Stimulated activated CD8-positive, alpha-beta memory T cell treated with anti-CD3 and anti-CD28 coated beads, Interleukin-15, amount 100 ng/mL, for 4 hours (primary cell): ENCODE measurements at regions not wholly inside any gene's neighbourhood (a gene's known extent, or its start where the extent isn't known, plus 50 kb on each side); places are given as distances from the start of the nearest gene placed in this dataset.

ENCODE experiments used
- DNase-seq, 2 donors: peaks; one replicate each; pipeline ENCODE4 v3.0.0-alpha.2; 2020; ENCODE audit warnings: low read depth in 2 of 2

DNA sequence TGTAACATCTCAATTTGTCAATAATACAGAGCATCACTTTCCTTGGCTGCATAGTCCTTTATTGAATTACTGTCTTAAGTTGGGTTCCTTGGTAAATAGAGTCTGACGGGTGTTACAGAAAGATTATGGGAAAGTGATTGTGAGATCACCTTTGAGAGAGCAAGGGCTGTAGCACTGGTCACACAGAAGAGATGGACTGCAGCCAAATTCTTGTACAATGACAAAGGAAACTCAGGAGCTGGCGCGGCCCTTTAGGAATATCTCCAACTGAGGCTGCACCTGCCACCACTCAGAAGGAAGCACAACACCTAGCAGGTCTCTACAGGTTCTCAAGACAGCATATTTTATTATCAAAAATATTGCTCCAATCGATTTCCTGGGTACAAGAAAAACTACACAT is 350.0 kb upstream of the ISL1 start:
- DNase-seq, result no peak

DNA sequence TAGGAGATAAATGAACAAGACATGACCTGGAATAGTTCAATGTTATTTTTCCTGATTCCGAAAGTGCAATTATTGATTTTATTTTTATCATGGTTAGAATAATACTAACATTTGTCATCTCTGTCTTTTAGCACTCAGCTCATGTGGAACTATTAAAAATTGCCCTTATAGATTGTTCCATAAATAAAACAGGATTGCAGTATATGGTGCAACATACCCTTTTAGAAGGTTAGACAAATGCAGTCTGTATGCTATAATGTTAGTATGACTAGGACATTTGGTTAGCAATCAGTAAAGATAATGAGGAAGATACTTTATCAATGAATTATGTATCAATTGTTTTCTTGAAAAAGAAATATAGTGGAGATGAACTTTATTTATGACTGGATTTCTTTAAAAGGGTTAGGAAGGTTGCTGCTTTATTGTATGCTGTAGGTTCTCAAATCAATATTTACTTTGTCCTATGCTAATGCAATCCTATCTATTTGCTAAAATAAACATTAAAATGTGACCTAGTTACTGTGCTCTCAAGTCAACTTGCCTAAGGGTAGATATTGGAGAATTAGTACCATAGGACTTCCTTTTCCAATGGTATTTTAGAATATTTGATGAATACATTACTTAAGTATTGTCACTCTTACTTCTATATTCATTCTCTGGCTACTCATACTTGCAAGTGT is 348.9 kb upstream of the ISL1 start:
- DNase-seq, result no peak

DNA sequence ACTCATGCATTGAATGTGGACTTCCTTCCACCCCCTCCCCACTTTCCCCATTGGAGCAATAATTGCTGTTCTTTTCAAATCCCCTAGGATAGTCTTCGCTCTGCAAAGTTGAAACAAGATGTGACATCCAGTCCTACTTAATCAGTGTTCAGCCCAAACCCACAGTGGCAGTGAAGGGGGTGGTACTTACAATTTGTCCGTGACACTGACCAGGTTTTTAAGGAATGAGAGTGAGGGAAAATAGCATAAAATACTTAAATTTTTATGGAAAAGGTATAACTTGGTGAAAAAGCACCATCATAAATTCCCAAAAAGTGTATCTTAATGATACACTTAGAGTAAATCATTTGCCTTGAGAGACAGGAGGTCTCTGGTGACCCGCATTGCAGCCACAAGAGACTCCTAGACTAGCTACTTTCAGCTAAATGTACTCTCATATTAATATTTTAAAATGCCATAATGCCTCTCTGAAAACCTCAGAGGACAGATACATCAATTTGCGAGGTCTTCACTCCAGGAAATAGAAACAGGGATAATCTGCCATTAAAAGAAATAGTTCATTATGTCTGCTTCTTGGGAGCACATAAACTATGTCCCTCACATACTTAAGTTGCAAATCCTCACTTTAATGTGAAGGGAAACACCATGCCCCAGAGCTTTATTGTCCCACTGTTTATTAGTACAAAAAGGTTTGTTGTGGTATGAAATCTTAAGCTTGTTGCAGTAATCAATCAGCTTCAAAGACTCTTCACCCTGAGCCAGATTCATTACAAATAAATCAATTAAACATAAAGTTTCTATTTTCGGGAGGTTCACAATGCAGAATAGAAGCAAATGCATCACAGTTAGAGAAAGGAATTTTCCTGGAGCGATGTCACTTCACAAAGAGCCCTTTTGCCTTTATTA is 343.6 kb upstream of the ISL1 start:
- DNase-seq, result no peak

DNA sequence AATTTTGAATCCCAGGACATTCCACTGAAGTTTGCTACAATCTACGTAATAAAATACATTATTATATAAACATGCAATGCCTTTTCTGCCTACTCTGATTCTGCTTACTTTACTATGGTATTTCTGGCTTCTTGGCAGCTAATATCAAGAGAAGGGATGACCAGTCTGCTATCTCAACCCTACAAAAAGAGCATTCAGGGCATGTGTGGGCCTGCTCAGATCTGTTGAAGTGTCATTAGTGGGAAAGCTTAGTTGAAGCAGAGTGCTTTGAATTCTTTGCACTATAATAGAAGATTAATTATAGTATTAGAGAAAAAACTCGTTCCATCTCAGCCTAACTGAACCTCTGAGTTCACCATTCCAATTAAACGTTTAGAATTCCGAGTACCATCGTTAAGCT is 339.5 kb upstream of the ISL1 start:
- no peak for DNase-seq

DNA sequence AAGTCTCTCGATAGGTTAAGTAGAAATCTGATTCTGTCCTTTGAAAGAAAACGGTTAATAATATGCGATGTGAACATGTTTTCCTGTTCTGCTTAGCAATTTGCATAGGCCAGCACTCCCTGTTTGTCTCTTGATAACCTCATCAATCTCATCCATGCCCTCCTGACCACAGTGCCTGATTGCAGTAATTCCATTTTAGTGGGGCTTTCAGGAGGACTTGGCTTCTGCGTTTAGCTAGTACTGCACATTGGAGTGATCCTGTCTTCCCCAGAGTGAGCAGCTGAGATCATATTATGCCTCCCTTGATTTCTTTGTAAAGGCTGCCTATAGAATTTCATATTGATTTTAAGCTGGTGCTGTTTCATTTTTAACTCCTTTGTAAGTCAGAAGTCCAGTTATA is 335.9 kb upstream of the ISL1 start:
- no peak for DNase-seq

DNA sequence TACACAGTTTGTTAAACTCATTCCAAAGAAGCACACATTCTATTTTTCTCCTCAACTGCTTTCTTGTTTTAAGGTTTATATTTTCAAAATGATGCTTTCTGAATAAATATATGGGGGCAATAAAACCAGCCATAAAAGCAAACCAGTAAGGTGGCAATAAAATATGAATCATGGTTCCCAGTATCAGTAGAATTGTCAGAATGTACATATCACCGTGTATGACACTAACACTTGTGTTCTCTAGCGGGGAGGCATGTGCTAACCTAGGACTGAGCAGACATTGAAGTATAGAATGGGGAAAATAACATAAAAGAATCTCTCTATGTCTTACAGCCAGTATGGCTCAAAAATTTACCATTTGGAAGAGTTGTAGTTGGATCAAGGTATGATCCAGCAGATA is 329.9 kb upstream of the ISL1 start:
- no peak for DNase-seq

DNA sequence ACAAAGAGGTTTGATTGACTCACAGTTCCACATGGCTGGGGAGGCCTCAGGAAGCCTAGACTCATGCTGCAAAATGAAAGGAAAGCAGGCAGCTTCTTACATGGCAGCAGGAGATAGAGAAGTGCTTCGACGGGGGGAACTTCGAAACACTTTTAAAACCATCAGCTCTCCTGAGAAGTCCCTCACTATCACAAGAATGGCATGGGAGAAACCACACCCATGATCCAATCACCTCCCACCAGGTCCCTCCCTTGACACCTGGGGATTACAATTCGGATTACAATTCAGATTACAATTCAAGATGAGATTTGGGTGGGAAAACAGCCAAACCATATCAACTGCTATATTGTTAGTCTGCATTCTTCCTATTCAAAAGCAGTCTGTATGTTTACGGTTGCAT is 322.3 kb upstream of the ISL1 start:
- no peak for DNase-seq

DNA sequence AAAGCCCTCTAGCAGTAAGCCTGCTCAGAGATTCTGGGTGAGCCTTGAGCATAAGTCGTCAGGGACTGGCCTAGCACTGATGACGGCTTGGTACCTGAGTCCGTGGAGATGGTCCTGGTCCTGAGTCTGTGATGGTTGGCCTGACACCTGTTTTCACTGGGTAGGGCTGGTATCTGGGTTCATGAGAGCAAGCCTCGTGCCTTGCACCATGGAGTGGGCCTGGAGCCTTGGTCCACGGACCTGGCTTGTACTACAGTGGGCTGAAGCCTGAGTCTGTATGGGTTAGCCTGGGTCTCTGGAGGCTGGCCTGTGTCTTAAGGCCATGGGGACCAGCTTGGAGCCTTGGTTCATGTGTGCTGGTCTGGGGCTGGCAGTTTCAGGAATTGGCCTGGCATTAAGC is 310.3 kb upstream of the ISL1 start:
- DNase-seq, result no peak

DNA sequence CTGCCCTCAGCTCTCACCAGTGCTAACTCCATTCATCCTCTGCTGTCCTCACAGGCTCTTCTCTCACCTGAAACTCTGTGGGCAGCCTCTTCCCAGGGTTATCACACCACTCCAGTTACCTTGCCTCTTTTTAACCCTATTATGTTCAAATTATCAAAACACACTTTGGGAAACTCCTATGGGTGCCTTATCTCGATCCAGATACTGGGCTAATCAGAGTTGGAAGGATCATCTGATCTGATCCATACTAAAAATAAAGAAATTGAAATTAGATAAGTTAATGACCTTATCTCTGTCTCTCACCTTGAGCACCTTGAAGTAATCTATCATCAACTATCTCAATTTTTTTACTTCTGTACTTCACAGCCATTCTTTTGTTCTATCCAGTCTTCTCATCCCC is 300.5 kb upstream of the ISL1 start:
- DNase-seq, result no peak

DNA sequence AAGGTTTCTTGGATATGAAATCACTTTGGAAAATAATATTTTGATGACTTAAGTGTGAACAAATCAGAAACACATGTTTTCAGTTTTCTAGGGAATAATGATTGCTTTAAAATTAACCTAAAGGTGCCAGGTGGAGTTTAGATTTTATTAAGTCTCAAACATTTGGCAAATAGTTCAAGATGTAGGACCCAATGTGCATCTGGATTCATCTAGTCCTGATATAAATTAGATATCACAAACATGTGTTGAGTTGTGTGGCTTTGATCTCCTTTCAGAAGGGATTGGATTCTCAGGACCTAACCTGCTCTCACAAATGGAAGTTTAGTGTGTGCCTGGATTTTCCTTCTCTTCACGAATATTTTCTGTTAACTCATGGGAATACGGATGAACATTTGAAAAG is 291.4 kb upstream of the ISL1 start:
- DNase-seq, result no peak

DNA sequence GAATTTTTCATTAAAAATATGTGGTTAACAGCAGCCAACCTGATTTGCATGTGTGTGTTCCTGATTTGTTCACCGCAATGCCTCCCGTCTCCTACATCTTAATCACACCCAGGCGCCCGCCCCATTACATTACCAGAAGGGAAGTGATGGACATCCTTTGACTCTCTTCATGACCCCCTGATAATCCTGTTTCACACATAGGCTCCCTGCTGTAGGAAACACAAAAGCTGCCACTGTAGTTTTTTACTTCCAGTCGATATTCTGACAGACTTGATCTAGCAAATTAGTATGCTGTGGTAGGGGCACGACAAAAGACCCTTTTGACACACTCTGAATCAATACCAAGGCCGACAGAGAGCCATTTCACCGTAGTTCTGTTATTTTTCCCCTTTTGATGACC is 287.8 kb upstream of the ISL1 start:
- DNase-seq, result no peak

DNA sequence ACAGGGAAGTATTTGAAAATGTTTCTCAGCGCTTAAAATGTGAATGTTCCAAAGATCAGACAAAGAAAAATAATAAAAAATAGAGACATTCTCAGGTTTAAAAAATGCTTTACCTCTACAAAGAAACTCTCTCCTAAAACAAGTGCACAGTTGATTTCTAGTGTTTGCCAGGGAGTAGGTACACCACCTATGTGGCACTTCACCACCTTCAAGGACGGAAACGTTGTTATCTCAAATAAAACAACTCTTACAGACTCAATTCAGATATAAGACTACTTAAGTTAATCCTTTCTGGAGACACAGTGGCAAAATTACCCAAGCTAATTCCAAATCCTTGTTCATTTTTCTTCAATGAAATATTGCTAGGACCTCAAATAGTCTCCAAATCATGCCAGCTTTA is 286.4 kb upstream of the ISL1 start:
- no peak for DNase-seq

DNA sequence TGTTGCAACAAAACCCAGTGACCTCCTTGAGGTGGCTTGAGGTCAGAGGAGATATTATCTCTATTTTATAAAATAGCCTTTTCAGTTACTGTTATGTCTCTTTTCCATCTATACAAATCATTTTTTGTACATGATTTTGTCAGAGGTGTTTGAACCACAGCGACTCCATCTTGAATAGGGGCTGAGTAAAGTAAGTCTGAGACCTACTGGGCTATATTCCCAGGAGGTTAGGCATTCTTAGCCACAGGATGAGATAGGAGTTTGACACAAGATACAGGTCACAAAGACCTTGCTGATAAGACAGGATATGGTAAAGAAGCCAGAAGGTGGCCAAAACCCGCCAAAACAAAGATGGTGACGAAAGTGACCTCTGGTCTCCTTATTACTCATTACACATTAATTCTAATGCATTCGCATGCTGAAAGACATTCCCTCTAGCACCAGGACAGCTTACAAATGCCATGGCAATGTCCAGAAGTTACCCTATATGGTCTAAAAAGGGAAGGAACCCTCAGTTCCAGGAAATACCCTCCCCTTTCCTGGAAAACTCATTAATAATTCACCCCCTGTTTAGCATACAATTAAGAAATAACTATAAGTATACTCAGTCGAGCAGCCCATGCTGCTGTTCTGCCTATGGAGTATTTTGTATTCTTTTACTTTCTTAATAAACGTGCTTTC is 283.9 kb upstream of the ISL1 start:
- no peak for DNase-seq

DNA sequence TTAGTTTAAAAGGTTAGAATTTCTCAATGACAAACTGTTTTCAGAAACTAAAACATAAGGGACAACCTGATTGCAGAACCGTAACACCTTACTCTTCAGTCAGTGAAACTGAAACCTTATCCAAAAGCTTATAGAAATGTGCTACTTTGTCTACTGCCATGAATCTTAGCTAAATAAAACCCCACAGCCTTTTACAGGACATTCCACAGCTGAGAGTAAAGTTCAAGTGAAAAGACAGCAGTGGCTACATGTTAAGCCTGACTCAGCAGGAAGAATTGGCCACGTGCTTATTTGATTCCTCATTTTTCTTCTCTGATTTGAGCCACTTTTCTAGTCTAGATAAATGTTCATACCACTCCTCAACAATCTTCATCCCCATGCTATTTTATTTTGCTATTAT is 278.7 kb upstream of the ISL1 start:
- no peak for DNase-seq

DNA sequence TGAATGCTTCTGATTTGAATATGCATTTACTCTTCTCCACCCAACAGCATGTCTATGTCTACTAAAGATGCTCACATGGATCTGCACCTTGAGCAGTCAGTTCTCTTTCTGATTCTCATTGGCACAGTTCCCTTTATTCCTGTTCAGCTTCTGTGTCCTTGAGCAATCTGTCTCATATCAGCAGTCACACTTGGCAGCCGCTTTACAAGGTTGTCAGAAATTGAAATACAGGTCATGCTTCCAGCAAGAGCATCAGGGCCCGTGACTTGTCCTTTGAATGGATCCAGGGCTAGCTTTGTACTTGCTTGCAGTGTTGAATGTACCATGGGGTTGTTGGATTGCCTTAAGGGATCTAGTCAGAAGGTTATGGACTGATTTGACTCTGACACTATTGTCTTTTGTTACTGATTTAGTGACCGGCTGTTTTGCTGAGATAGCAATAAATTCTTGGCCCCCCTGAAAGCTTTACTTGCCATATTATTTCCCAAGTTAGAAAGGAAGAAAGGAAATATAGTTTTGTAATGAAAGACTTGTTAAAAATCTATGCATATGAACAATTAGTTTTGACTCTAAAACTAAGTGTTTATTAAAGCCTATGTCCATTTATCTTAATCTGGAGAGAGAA is 273.4 kb upstream of the ISL1 start:
- no peak for DNase-seq

DNA sequence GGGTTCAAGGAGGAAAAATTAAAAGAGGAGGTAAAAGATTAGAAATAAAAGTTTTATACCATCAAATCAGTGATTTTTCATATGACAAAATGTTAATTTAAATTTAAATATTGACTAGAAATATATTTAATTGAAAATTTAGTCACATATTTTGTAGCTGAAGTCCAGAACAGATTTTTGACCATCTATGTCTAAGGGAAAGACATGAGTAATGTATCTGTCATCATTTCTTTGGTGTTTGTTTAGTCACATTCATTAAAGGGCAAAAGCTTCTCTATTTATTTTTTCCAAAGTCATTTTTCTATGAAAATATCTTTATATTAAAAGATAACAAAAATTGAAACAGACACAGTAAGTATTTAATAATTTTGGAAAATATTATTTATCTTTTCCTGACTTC is 252.0 kb upstream of the ISL1 start:
- no peak for DNase-seq

DNA sequence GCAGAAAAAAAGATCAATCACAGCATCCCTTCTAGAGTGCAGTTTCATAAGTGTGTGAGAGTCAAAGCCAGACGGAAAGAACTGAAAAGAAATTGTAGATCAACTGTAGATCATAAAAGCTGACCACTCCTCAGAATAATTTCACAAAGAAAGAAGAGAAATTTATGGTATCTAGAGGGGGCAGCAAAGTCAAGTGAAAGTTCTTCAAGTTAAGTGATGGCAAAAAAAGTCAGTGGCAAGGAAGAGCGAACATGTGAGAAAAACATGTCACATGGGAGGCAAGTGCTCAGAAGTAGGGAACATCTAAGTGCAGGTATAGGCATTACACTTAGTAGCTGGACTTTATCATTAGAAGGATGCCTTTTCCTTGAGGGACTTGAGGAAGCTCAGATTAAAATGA is 245.1 kb upstream of the ISL1 start:
- no peak for DNase-seq

DNA sequence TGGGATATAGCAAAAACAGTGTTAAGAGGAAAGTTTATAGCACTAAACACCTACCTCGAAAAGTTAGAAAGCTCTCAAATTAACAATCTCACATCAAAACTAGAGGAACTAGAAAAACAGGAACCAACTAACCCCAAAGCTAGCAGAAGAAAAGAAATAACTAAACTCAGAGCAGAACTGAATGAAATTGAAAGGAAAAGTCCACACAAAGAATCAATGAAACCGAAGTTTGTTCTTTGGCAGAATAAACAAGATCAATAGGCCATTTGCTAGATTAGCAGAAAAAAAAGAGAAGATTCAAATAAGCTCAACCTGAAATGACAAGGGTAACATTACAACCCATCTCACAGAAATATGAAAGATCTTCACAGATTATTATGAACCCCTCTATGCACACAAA is 234.8 kb upstream of the ISL1 start:
- DNase-seq, result no peak

DNA sequence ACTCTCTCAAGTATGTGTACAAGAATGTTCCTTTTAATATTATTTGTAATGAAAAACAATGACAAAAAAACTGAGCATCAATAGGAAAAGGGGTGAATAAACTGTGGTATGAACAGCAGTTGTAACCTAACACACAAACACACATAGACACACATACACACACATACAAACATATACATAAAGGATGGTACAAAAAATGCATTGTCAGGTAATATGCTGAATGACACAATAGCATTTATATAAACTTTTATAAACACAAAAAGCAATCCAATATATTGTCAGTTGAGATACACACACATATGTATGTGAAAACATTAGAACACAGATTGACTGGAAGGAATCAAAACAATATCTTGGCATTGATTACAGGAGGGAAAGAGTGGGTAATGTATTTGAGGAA is 227.0 kb upstream of the ISL1 start:
- no peak for DNase-seq

DNA sequence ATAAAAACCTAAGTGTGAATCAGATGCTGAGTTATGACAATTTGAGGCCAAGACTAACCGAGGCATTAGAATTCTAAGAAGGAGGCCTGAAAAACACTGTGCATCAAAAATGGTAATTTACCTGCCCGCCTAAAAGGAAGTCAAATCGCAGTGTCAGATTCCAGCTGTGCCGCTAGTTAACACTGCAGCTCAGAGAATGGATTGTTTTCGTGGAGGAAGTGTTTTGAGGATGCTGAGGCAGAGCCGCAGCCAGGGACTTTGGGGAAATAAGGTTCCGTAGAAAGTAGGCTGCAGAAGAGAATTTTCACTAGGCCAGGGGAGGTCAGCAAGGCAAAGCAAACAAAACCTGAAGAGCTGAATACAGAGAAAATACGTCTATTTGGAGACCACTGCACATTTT is 226.4 kb upstream of the ISL1 start:
- DNase-seq, result no peak

DNA sequence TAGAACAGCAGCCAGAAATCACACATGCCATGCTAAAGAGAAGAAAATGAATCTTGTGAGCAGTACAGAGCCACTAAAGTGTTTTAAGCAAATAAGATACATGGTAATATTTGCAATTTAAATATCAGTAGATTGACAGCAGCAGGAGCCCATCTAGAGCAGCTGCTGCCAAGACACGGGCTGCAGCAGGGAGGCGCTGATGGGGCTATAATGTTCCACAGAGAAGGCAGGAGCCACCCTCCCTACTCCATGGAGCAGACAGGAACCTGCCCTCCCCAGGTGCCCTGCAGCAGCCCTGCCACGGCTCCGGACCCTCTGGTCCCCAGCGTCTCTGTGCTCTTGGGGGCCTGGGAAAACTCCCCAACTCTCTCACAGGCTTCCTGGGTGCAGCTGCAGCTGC is 224.1 kb upstream of the ISL1 start:
- DNase-seq, result no peak

DNA sequence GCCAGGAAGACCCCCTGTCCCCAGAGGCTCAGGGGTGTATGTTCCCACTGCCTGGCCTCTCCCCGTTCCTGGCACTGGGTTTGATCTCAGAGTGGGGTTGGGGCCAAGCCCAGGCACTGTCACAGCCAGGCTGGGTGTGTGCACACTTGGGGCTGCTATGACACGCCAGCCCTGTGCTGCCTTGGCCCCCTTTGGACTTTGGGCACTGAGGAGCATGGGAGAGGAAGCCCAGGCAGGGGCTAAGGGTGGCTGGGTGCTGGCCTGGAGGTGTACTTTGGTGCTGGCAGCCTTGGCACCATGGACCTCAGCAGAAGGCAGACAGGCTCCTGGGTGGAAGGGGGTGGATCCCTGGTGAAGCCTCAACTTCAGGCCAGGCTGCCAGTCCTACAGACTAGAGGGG is 223.6 kb upstream of the ISL1 start:
- DNase-seq, result no peak

DNA sequence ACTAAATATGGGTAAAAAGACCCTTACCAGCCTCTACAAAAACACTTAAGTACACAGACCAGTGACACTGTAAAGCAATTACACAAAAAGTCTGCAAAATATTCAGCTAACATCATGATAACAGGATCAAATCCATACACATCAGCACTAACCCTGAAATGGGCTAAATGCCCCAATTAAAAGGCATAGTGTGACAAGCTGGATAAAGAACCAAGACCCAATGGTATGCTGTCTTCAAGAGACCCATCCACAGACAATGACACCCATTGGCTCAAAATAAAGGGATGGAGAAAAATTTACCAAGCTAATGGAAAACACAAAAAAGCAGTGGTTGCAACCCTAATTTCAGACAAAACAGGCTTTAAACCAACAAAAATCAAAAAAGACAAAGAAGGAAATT is 221.0 kb upstream of the ISL1 start:
- DNase-seq, result no peak
